Esophagus squamous epithelium (tissue), 5 donors: ENCODE measurements at regions not wholly inside any gene's neighbourhood (a gene's known extent, or its start where the extent isn't known, plus 50 kb on each side); places are given as distances from the start of the nearest gene placed in this dataset.
"Not testable (repeated sequence)": the region's sequence is repeated elsewhere in the genome, so short reads cannot be mapped to it uniquely, and the experiment has no call there.

Experiments used
- DNase-seq: peaks from one replicate; lab custom pipeline; 2025; lab: John Stamatoyannopoulos, UW
- H3K27ac ChIP-seq, 4 donors: fragments of 200-600 bp; sonication (generic); one replicate each; pipeline ENCODE4 v1.5.1; 2016 to 2019; ENCODE audit warnings: mild to moderate bottlenecking in 1 of 4
- H3K27me3 ChIP-seq, 4 donors: fragments of 200-600 bp; sonication (generic); 1 replicate in 3 of 4; 2 replicates in 1 of 4; pipeline versions ENCODE4 v1.5.1 to v1.6.0; 2017 to 2021; ENCODE audit warnings: antibody characterized with exemption in 1 of 4
- H3K36me3 ChIP-seq, 3 donors: fragments of 200-600 bp; sonication (generic); one replicate each; pipeline ENCODE4 v1.5.1; 2016 to 2019
- H3K4me1 ChIP-seq, 3 donors: fragments of 200-600 bp; sonication (generic); one replicate each; pipeline ENCODE4 v1.5.1; 2017 to 2019
- H3K4me3 ChIP-seq, 4 donors: fragments of 200-600 bp; sonication (generic); 1 replicate in 3 of 4; 2 replicates in 1 of 4; pipeline ENCODE4 v1.5.1; 2016 to 2019; ENCODE audit warnings: mild to moderate bottlenecking in 2 of 4, moderate library complexity in 1 of 4
- H3K9me3 ChIP-seq, 3 donors: fragments of 200-600 bp; sonication (generic); one replicate each; pipeline ENCODE4 v1.5.1; 2016 to 2019
- POLR2A ChIP-seq, 4 donors: fragments of 450-650 bp; IDR thresholded peaks; one replicate each; pipeline ENCODE4 v1.6.1; 2017; ENCODE audit warnings: antibody characterized with exemption in 4 of 4, mild to moderate bottlenecking in 4 of 4, moderate library complexity in 3 of 4
- WGBS, 2 donors: methylation state at CpG; one replicate each; pipeline ENCODE4 v1.1.5; 2018; 5-methylcytosine and 5-hydroxymethylcytosine counted together
- intact Hi-C: fragments of 100-400 bp; cut with DNase I; formaldehyde crosslinking; loops from one replicate; pipeline ENCODE4 v1.15.0; 2022
- TF ChIP-seq, protein P1 (sequence below), 6 experiments: fragments of 450-650 bp in 4 of 6; fragments of 200-600 bp in 2 of 6; sonication (generic) in 2 of 6; IDR thresholded peaks; one replicate each; pipeline ENCODE4 v1.5.1; 2016 to 2019; ENCODE audit warnings: antibody characterized with exemption in 6 of 6, mild to moderate bottlenecking in 4 of 6, moderate library complexity in 4 of 6
- donor health status: DM: yes; HTN: yes; CAD: no.

DNA sequence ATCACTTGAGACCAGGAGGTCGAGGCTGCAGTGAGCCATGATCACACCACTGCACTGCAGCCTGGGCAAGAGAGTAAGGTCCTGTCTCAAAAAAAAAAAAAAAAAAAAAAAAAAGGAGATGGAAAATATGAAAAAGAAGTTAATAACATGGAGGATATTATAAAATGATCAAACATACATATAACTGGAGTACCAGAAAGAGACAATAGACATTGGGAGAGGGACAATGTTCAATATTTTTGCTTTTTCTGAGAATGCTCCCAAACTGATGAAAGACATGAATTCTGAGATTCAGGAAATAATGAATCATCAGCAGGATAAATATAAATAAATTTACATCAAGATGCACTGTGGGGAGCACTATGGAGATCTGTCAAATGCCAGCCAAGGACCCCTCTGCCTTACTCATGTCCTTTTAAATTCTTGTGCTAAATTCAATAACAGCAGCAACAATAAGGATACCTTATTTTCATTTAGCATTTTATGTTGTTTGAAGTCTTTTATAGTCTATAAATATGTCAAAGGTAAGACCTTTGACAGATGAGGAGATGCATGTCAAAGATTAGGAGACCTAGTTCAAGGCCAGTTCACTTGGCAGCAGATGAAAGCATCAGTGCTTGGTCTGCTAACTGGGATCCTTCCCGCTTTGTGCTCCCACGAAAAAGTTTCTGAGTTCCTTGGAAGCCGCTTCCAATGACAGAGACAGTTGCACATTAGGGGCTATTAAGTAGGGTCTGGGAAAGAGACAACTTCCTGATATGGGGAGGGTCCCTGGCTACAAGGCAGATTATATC lies 97.7 kb downstream of the TLR5 start:
- intact Hi-C loops: no loop called here
- TF ChIP-seq, protein P1, sequence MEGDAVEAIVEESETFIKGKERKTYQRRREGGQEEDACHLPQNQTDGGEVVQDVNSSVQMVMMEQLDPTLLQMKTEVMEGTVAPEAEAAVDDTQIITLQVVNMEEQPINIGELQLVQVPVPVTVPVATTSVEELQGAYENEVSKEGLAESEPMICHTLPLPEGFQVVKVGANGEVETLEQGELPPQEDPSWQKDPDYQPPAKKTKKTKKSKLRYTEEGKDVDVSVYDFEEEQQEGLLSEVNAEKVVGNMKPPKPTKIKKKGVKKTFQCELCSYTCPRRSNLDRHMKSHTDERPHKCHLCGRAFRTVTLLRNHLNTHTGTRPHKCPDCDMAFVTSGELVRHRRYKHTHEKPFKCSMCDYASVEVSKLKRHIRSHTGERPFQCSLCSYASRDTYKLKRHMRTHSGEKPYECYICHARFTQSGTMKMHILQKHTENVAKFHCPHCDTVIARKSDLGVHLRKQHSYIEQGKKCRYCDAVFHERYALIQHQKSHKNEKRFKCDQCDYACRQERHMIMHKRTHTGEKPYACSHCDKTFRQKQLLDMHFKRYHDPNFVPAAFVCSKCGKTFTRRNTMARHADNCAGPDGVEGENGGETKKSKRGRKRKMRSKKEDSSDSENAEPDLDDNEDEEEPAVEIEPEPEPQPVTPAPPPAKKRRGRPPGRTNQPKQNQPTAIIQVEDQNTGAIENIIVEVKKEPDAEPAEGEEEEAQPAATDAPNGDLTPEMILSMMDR (IDR thresholded peaks at IDR 0.05): no peak
- TF ChIP-seq POLR2A (IDR thresholded peaks at IDR 0.05): no peak
- Histone ChIP-seq H3K36me3 (no peaks in the 10 kb centered on the region), H3K4me3 (no peak overlapping the region), H3K27me3 (no peaks in the 10 kb centered on the region), H3K9me3 (no peaks in the 10 kb centered on the region), H3K4me1 (no peaks in the 10 kb centered on the region), H3K27ac (no peak overlapping the region)
- 41 to 65% methylated on average over 4 of the region's 4 CpGs for WGBS, 2 donors
- DNase-seq: no peak

DNA sequence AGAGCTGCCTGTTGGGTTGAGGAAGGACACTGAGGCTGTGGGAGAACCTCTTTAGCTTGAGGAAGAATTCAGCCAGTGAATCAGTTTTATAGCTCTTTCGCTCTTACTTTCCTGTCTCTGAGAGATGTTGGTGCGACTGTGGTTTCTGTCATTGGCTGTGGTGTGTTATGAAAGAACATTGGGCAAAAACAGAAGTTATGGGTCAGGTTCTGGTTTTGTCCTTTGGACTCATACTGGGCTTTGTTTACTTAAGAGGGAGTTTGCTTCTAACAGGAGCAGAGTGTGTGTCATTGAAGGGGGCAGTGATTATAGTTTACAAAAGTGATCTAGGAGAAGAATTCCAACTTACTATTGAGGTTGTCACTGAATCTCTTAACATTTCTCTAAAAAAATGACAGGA lies 97.0 kb downstream of the TLR5 start:
- TF ChIP-seq, protein P1 (IDR thresholded peaks at IDR 0.05): no peak
- TF ChIP-seq POLR2A (IDR thresholded peaks at IDR 0.05): no peak
- Histone ChIP-seq H3K36me3 (no peaks in the 10 kb centered on the region), H3K4me3 (no peak overlapping the region), H3K27me3 (no peaks in the 10 kb centered on the region), H3K4me1 (no peaks in the 10 kb centered on the region), H3K9me3 (no peaks in the 10 kb centered on the region), H3K27ac (no peak overlapping the region)
- intact Hi-C loops: no loop called here
- WGBS, 2 donors: 92 to 100% methylated on average over 2 of the region's 2 CpGs
- DNase-seq: no peak

DNA sequence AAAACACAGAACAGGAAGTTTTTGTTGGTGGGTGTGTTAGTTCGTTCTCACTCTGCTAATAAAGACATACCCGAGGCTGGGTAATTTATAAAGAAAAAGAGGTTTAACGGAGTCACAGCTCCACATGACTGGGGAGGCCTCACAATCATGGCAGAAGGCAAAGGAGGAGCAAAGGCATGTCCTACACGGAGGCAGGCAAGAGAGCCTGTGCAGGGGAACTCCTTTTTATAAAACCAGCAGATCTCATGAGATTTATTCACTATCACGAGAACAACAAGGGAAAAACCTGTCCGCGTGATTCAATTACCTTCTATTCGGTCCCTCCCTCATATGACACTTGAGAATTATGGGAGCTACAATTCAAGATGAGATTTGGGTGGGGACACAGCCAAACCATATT lies 96.6 kb downstream of the TLR5 start:
- H3K27ac ChIP-seq, H3K4me1 ChIP-seq, H3K4me3 ChIP-seq, intact Hi-C loops, H3K9me3 ChIP-seq, H3K36me3 ChIP-seq, DNase-seq, H3K27me3 ChIP-seq: not testable (repeated sequence)
- 91% methylated on average over 8 of the region's 8 CpGs for WGBS, 2 donors

DNA sequence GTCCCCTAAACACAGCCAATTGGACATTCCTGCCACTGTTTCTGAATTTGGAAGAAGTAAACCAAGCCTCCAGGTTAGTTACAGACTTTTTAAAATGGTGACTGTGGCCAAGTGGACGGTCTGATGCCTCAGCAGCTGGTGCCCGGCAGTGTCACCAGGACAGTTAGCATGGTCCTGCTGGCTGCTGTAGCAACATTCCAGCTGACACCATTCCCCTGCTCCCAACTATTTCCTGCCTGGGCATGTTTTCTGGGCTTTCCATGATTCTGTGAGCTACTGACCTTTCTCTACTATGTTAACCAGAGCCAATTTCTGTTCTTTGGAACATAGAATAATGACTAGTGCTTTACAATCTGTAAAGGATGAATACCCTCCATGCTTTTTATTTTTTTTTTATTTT lies 95.0 kb downstream of the TLR5 start:
- TF ChIP-seq, protein P1 (IDR thresholded peaks at IDR 0.05): no peak
- TF ChIP-seq POLR2A (IDR thresholded peaks at IDR 0.05): no peak
- Histone ChIP-seq H3K27ac (no peak overlapping the region), H3K27me3 (no peaks in the 10 kb centered on the region), H3K36me3 (no peaks in the 10 kb centered on the region), H3K4me3 (no peak overlapping the region), H3K9me3 (no peaks in the 10 kb centered on the region), H3K4me1 (no peaks in the 10 kb centered on the region)
- DNase-seq: no peak
- 64 to 75% methylated on average over 2 of the region's 2 CpGs for WGBS, 2 donors
- intact Hi-C loops: no loop called here

DNA sequence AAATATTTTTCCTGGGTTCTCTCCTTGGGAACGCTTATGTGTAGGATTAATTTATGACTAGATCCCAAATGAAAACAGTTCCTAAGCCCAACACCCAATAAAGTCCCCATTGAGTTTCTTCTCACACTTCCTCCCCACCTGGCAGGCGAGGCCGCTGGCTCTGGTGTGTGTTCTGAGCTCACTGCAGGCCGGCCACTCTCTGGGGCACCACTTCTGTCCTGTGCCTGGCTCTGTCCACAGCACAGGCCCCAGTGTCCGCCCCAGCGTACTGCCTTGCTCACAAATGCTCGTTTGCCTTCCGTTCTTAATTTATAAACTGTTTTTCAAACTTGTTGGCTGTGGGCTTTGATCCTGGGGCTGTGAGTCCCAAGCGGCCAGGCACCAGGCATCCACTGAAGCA lies 90.6 kb downstream of the TLR5 start:
- WGBS, 2 donors: 90 to 92% methylated on average over 9 of the region's 9 CpGs
- no peak overlapping the region for H3K27ac ChIP-seq
- no peaks in the 10 kb centered on the region for H3K36me3 ChIP-seq
- DNase-seq: no peak
- H3K9me3 ChIP-seq: no peaks in the 10 kb centered on the region
- H3K27me3 ChIP-seq: no peaks in the 10 kb centered on the region
- no peaks in the 10 kb centered on the region for H3K4me1 ChIP-seq
- intact Hi-C loops: no loop called here
- TF ChIP-seq POLR2A (IDR thresholded peaks at IDR 0.05): no peak
- TF ChIP-seq, protein P1 (IDR thresholded peaks at IDR 0.05): no peak
- H3K4me3 ChIP-seq: no peak overlapping the region
